HepG2 (cell line): ENCODE measurements at regions not wholly inside any gene's neighbourhood (a gene's known extent, or its start where the extent isn't known, plus 50 kb on each side); places are given as distances from the start of the nearest gene placed in this dataset.

Experiments
- FOXM1 ChIP-seq: sonication (generic); formaldehyde crosslinking; IDR thresholded peaks from 2 replicates; pipeline ENCODE4 v1.5.0; 2020; ENCODE audit warnings: missing genetic modification reagents
- ZMYM3 ChIP-seq: sonication (generic); formaldehyde crosslinking; IDR thresholded peaks from 2 replicates; pipeline ENCODE4 v1.5.1; 2020; ENCODE audit warnings: mild to moderate bottlenecking, missing genetic modification reagents
- ZNF546 ChIP-seq: sonication (generic); formaldehyde crosslinking; conservative IDR thresholded peaks from 2 replicates; pipeline ENCODE4 v1.8.1; 2023; ENCODE audit warnings: mild to moderate bottlenecking, missing genetic modification reagents
- ZSCAN22 ChIP-seq: sonication (generic); formaldehyde crosslinking; IDR thresholded peaks from 2 replicates; pipeline ENCODE4 v1.4.0; 2020; ENCODE audit warnings: mild to moderate bottlenecking, missing genetic modification reagents
- TF ChIP-seq, protein P1 (sequence below): sonication (generic); formaldehyde crosslinking; IDR thresholded peaks from 2 replicates; pipeline ENCODE4 v1.5.0; 2020; ENCODE audit warnings: mild to moderate bottlenecking, missing genetic modification reagents, borderline replicate concordance
- TF ChIP-seq, protein P2 (sequence below): sonication (generic); formaldehyde crosslinking; IDR thresholded peaks from 2 replicates; pipeline ENCODE4 v1.4.0; 2020; ENCODE audit warnings: missing genetic modification reagents, mild to moderate bottlenecking, borderline replicate concordance
- TF ChIP-seq, protein P3 (sequence below): sonication (generic); formaldehyde crosslinking; IDR thresholded peaks from 2 replicates; pipeline ENCODE4 v1.4.0; 2020; ENCODE audit warnings: mild to moderate bottlenecking, low read depth, missing genetic modification reagents

- TF ChIP-seq, protein P1, sequence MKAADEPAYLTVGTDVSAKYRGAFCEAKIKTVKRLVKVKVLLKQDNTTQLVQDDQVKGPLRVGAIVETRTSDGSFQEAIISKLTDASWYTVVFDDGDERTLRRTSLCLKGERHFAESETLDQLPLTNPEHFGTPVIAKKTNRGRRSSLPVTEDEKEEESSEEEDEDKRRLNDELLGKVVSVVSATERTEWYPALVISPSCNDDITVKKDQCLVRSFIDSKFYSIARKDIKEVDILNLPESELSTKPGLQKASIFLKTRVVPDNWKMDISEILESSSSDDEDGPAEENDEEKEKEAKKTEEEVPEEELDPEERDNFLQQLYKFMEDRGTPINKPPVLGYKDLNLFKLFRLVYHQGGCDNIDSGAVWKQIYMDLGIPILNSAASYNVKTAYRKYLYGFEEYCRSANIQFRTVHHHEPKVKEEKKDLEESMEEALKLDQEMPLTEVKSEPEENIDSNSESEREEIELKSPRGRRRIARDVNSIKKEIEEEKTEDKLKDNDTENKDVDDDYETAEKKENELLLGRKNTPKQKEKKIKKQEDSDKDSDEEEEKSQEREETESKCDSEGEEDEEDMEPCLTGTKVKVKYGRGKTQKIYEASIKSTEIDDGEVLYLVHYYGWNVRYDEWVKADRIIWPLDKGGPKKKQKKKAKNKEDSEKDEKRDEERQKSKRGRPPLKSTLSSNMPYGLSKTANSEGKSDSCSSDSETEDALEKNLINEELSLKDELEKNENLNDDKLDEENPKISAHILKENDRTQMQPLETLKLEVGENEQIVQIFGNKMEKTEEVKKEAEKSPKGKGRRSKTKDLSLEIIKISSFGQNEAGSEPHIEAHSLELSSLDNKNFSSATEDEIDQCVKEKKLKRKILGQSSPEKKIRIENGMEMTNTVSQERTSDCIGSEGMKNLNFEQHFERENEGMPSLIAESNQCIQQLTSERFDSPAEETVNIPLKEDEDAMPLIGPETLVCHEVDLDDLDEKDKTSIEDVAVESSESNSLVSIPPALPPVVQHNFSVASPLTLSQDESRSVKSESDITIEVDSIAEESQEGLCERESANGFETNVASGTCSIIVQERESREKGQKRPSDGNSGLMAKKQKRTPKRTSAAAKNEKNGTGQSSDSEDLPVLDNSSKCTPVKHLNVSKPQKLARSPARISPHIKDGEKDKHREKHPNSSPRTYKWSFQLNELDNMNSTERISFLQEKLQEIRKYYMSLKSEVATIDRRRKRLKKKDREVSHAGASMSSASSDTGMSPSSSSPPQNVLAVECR (CRISPR knock-in tag), result no peak
- TF ChIP-seq, protein P2, sequence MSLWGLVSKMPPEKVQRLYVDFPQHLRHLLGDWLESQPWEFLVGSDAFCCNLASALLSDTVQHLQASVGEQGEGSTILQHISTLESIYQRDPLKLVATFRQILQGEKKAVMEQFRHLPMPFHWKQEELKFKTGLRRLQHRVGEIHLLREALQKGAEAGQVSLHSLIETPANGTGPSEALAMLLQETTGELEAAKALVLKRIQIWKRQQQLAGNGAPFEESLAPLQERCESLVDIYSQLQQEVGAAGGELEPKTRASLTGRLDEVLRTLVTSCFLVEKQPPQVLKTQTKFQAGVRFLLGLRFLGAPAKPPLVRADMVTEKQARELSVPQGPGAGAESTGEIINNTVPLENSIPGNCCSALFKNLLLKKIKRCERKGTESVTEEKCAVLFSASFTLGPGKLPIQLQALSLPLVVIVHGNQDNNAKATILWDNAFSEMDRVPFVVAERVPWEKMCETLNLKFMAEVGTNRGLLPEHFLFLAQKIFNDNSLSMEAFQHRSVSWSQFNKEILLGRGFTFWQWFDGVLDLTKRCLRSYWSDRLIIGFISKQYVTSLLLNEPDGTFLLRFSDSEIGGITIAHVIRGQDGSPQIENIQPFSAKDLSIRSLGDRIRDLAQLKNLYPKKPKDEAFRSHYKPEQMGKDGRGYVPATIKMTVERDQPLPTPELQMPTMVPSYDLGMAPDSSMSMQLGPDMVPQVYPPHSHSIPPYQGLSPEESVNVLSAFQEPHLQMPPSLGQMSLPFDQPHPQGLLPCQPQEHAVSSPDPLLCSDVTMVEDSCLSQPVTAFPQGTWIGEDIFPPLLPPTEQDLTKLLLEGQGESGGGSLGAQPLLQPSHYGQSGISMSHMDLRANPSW (CRISPR knock-in tag), result no peak
- TF ChIP-seq ZSCAN22 (CRISPR knock-in tag) (no peak), FOXM1 (CRISPR knock-in tag) (no peak), ZMYM3 (CRISPR knock-in tag) (no peak), ZNF546 (CRISPR knock-in tag) (no peak)
- TF ChIP-seq, protein P3, sequence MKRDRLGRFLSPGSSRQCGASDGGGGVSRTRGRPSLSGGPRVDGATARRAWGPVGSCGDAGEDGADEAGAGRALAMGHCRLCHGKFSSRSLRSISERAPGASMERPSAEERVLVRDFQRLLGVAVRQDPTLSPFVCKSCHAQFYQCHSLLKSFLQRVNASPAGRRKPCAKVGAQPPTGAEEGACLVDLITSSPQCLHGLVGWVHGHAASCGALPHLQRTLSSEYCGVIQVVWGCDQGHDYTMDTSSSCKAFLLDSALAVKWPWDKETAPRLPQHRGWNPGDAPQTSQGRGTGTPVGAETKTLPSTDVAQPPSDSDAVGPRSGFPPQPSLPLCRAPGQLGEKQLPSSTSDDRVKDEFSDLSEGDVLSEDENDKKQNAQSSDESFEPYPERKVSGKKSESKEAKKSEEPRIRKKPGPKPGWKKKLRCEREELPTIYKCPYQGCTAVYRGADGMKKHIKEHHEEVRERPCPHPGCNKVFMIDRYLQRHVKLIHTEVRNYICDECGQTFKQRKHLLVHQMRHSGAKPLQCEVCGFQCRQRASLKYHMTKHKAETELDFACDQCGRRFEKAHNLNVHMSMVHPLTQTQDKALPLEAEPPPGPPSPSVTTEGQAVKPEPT (CRISPR knock-in tag), result no peak
Observed at GRCh38 chr13:50668691-50669271, 174.7 kb downstream of the DLEU7 start (continued).
